Mucosa of rectum (tissue), 2 donors: ENCODE measurements at regions not wholly inside any gene's neighbourhood (a gene's known extent, or its start where the extent isn't known, plus 50 kb on each side); places are given as distances from the start of the nearest gene placed in this dataset.

ENCODE experiments used
- H3K27ac ChIP-seq, 2 donors: one replicate each; pipeline ENCODE4 v1.7.0; 2013; ENCODE audit warnings: inconsistent platforms in 2 of 2, low read depth in 2 of 2, low read length in 2 of 2
- H3K27me3 ChIP-seq, 2 donors: one replicate each; pipeline ENCODE4 v1.7.0; 2013; ENCODE audit warnings: low read length in 2 of 2; ENCODE audit not compliant: control insufficient read depth in 2 of 2, insufficient read depth in 2 of 2
- H3K36me3 ChIP-seq, 2 donors: one replicate each; pipeline ENCODE4 v1.7.0; 2013; ENCODE audit warnings: low read length in 2 of 2; ENCODE audit not compliant: control insufficient read depth in 2 of 2, insufficient read depth in 2 of 2
- H3K4me1 ChIP-seq, 2 donors: one replicate each; pipeline ENCODE4 v1.7.0; 2013; ENCODE audit warnings: low read length in 2 of 2, mild to moderate bottlenecking in 1 of 2; ENCODE audit not compliant: control insufficient read depth in 2 of 2, insufficient read depth in 2 of 2
- H3K4me3 ChIP-seq, 2 donors: one replicate each; pipeline ENCODE4 v1.7.0; 2013; ENCODE audit warnings: low read length in 2 of 2
- H3K9ac ChIP-seq, 2 donors: one replicate each; pipeline ENCODE4 v1.7.0; 2013; ENCODE audit warnings: low read length in 2 of 2, low read depth in 1 of 2, mild to moderate bottlenecking in 1 of 2
- H3K9me3 ChIP-seq, 2 donors: one replicate each; pipeline ENCODE4 v1.7.0; 2013; ENCODE audit warnings: low read length in 2 of 2; ENCODE audit not compliant: control insufficient read depth in 2 of 2
- donor health status: healthy.
- donor health status: Normal muscosa, but diverticular disease.

DNA sequence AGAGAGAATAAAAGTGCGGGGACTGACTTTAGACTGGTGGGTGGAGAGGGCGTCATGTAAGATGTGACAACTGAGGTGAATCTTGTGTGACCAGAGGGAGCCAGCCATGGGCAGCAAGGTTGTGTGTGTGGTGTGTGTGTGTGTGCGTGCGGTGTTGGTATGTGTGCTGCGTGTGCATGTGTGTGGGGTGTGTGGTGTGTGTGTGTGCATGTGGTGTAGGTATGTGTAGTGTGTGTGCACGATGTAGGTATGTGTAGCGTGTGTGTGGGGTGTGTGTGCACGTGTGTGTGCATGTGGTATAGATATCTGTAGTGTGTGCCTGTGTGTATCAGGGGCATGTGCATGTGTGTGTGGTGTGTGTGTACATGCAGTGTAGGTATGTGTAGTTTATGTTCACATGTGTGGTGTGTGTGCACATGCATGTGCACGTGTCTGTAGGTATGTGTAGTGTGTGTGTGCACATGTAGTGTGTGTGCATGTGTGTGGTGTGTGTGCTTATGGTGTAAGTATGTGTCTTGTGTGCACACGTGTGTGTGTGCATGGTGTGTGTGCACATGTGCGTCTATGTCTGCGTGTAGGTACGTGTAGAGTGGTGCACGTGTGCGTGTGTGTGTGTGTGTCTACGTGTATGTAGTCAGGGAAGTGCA is 312.3 kb upstream of the MKI67 start:
- Histone ChIP-seq H3K36me3 (no peaks in the 10 kb centered on the region), H3K9ac (no peak overlapping the region), H3K4me1 (no peaks in the 10 kb centered on the region), H3K27ac (no peak overlapping the region), H3K9me3 (no peaks in the 10 kb centered on the region), H3K27me3 (no peaks in the 10 kb centered on the region), H3K4me3 (no peak overlapping the region)

DNA sequence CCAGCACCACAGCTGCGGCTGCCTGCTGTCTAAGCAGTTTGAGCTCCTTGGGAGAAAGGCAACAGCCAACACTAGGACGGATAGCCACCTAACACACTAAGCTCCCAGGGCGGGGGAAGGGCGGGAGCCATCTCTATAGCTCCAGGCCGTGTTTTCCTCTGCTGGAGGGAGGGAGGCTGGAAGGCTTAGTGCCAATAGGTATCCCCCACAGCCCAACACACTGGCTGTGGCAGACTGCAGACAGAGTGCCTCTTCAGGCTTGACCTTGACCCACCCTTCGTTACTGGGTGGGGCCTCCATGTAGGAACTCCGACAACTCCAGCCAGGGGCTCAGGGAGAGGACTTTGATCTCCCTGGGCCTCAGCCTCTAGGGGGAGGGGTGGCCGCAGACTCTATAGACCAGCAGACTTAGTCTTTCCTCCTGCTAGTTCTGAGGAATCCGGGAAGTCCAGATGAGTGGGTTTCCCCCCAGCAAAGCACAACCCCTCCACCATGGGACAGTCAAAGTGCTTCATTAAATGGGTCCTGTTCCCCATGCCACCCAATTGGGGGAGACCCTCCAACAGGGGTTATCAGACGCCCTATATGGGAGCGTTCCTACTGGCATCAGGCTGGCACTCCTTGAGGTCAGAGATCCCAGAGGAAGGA is 314.4 kb upstream of the MKI67 start:
- H3K27me3 ChIP-seq = no peaks in the 10 kb centered on the region
- H3K9ac ChIP-seq = no peak overlapping the region
- no peaks in the 10 kb centered on the region for H3K9me3 ChIP-seq
- H3K4me3 ChIP-seq = no peak overlapping the region
- H3K4me1 ChIP-seq = no peaks in the 10 kb centered on the region
- H3K27ac ChIP-seq = no peak overlapping the region
- H3K36me3 ChIP-seq = no peaks in the 10 kb centered on the region

DNA sequence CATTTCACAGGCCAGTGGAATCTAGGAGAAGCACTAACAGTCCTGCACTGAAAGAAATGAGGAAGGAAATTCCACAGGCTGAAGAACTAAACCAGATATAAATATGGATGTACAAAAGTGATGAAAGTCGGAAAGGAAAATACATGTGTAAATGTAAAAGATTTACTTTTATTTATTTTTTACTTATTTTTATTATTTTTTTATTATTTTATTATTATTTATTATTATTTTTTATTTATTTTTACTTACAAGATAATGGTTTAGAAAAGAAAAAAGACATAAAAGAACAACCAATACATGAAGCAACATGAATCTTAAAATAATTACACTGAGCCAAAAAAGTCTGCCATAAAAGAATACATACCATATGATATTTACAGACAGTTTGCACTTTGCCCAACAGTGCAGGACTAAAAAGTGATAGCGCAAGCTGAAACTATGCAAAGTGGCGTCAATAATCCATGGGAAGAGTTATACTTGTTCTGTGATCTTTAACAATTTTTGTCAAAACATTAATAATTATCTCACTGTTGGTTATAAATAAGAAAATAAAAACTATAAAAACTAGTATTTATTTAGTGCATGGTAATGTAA is 317.8 kb upstream of the MKI67 start:
- H3K27ac ChIP-seq = no peak overlapping the region

DNA sequence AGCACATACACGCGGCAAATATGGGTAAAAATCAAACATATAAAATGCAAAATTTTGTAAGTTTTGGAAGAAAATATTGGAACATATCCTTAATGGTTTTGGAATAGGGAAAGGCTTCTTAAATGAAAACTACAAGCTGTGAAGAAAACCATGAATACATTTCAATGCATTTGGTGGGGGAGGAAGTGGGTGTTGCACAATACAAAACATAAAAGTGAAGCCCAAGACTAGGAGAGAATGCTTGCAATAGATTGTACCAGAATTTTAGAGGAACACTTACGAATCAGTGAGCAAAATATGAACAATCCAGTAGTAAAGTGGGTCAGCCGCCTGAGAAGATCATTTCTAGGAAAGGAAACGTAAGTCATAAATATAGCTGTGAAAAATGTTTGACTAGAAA is 322.6 kb upstream of the MKI67 start:
- no peaks in the 10 kb centered on the region for H3K4me1 ChIP-seq
- H3K27ac ChIP-seq = no peak overlapping the region
- H3K9ac ChIP-seq = no peak overlapping the region
- no peaks in the 10 kb centered on the region for H3K27me3 ChIP-seq
- H3K4me3 ChIP-seq = no peak overlapping the region
- H3K9me3 ChIP-seq = no peaks in the 10 kb centered on the region
- H3K36me3 ChIP-seq = no peaks in the 10 kb centered on the region

More for the DNA sequence above, 317.8 kb upstream of the MKI67 start:
- Histone ChIP-seq H3K4me1 (no peaks in the 10 kb centered on the region), H3K9me3 (no peaks in the 10 kb centered on the region), H3K36me3 (no peaks in the 10 kb centered on the region), H3K27me3 (no peaks in the 10 kb centered on the region), H3K9ac (no peak overlapping the region), H3K4me3 (no peak overlapping the region)

DNA sequence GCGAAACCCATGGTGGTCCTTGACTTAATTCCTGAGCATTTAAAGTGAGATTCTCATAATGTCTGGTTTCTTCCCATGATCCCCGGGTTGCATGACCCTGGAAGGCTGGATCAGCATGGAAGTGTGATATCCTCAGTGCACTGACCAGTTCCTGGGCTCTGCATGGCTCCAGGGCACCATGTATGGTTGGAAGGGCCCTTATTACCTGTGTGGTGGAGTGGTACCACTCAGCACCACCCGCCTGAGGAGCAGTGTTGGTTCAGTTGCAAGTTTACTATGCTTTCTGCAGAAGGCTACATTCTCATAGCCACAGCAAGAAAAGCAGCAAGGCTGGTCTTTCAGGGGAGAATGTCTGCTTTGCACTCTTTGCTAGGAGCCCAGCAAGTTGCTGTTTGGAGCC is 325.7 kb upstream of the MKI67 start:
- Histone ChIP-seq H3K4me3 (no peak overlapping the region), H3K4me1 (no peaks in the 10 kb centered on the region), H3K9me3 (no peaks in the 10 kb centered on the region), H3K27me3 (no peaks in the 10 kb centered on the region), H3K9ac (no peak overlapping the region), H3K27ac (no peak overlapping the region), H3K36me3 (no peaks in the 10 kb centered on the region)

DNA sequence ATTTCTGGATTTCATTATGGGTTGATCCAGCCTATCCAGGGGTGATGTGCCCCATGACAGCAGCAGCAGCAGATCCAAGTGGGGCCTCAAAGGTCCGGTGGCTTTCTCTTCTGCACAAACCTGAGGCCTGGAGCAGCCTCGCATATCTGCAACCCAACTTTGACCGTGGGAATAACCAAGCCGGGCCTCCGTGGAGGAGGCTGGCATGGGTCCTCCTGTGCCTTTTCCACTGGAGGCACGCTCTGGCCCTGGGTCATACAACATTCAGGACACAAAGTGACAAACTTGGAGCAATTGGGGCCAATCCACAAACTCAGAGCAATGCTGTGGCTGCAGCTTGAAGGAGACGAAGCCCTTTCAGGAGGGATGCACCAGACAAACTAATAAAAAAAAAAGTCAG is 330.0 kb upstream of the MKI67 start:
- no peaks in the 10 kb centered on the region for H3K4me1 ChIP-seq
- H3K27ac ChIP-seq = no peak overlapping the region
- no peaks in the 10 kb centered on the region for H3K9me3 ChIP-seq
- no peak overlapping the region for H3K4me3 ChIP-seq
- H3K27me3 ChIP-seq = no peaks in the 10 kb centered on the region
- no peak overlapping the region for H3K9ac ChIP-seq
- no peaks in the 10 kb centered on the region for H3K36me3 ChIP-seq

DNA sequence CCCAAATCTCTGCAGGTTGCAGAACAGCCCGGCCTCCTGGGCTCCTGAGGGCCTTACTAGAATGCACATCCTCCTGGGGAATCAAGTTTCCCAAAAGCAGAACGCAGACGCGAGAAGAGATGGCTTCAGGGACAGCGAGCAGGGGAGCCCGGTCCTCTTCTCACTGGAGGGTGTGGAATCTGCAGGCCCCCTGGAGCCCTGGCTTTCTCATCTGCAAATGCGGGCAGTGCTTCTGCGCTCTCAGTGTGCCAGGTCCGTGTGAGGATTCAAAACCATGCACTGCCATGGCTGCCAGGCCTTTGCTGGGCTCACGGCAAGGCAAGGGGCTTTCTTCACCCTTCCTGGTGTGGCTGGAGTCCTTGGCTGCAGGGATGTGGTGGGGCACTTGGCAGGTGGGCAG is 330.9 kb upstream of the MKI67 start:
- Histone ChIP-seq H3K9me3 (no peaks in the 10 kb centered on the region), H3K36me3 (no peaks in the 10 kb centered on the region), H3K4me3 (no peak overlapping the region), H3K4me1 (no peaks in the 10 kb centered on the region), H3K27me3 (no peaks in the 10 kb centered on the region), H3K9ac (no peak overlapping the region), H3K27ac (no peak overlapping the region)

DNA sequence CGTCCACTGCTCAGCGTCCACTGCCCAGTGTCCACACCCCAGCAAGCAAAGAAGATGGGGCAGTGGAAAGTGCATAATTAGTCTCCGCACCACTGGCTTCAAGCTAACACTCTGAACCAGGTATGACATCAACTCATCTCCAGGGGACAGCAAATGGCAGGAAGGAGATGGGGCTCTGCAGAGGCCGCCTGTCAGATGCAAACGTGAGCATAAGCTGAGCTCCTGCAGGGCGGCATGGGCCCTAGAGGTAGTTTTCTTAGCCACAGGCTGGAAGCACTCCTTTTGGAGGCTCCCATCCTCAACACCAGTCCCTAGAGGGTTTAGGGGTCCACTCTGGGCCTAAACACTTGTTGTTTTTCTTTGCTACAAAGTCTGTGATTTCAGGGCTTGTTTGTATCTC is 335.8 kb upstream of the MKI67 start:
- H3K27ac ChIP-seq = no peak overlapping the region
- H3K4me3 ChIP-seq = no peak overlapping the region
- H3K4me1 ChIP-seq = no peaks in the 10 kb centered on the region
- no peaks in the 10 kb centered on the region for H3K36me3 ChIP-seq
- H3K27me3 ChIP-seq = no peaks in the 10 kb centered on the region
- H3K9me3 ChIP-seq = no peaks in the 10 kb centered on the region
- H3K9ac ChIP-seq = no peak overlapping the region

DNA sequence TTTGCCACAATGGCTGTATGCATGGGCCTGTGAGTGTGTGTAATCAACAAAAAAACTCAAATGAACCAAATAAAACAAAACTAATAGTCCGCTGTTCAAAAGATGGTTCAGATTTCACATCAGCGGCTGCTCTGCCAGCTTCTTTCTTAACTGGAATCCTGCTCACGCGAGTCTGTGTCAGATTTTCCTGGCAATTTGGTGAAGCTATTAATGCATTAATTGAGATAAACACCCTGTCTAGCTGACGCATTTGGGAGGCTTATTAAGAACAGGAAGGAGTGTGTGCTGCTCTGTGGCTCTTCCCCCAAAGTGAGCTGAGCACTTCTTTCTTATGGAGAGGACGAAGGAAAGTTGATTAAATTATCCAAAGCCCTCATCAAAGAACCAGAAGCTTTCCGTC is 336.6 kb upstream of the MKI67 start:
- Histone ChIP-seq H3K27ac (no peak overlapping the region), H3K36me3 (no peaks in the 10 kb centered on the region), H3K27me3 (no peaks in the 10 kb centered on the region), H3K9me3 (no peaks in the 10 kb centered on the region), H3K9ac (no peak overlapping the region), H3K4me3 (no peak overlapping the region), H3K4me1 (no peaks in the 10 kb centered on the region)

DNA sequence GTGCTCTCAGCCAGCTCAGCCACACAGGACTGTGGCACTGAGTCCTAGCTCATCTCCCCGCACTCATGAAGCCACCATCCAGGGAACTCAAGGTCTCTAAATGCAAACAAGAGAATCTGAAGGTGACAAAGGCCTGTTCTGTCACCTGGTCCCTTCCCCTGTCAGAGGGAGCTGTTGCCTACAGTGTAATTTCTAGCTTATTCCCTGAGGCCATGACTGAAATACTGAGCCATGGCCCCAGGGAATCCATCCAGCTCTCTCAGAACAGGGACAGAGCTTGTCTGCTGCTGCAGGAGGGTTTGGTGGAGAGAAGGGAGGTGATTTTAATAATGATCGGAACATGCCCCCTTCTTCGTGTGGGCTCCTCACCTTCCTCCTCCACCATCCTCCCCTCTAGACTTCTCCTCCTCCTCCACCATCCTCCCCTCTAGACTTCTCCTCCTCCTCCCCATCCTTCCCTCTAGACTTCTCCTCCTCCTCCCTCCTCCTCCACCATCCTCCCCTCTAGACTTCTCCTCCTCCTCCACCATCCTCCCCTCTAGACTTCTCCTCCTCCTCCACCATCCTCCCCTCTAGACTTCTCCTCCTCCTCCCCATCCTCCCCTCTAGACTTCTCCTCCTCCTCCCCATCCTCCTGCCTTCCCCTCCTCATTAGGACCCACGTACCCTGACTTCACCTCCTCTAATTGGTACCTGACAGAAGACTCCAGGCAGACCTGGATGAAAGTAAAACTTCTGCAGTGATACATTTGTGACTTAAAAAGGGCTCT is 338.0 kb upstream of the MKI67 start:
- Histone ChIP-seq H3K4me1 (no peaks in the 10 kb centered on the region), H3K9me3 (no peaks in the 10 kb centered on the region), H3K36me3 (no peaks in the 10 kb centered on the region), H3K27me3 (no peaks in the 10 kb centered on the region), H3K27ac (no peak overlapping the region), H3K9ac (no peak overlapping the region), H3K4me3 (no peak overlapping the region)
